ELF-1 (cell line): ENCODE measurements at regions not wholly inside any gene's neighbourhood (a gene's known extent, or its start where the extent isn't known, plus 50 kb on each side); places are given as distances from the start of the nearest gene placed in this dataset.
"Not testable (repeated sequence)": the region's sequence is repeated elsewhere in the genome, so short reads cannot be mapped to it uniquely, and the experiment has no call there.

Experiments used
- DNase-seq: peaks from one replicate; pipeline ENCODE4 v3.0.0-alpha.2; 2016; ENCODE audit warnings: low read depth, low spot score

DNA sequence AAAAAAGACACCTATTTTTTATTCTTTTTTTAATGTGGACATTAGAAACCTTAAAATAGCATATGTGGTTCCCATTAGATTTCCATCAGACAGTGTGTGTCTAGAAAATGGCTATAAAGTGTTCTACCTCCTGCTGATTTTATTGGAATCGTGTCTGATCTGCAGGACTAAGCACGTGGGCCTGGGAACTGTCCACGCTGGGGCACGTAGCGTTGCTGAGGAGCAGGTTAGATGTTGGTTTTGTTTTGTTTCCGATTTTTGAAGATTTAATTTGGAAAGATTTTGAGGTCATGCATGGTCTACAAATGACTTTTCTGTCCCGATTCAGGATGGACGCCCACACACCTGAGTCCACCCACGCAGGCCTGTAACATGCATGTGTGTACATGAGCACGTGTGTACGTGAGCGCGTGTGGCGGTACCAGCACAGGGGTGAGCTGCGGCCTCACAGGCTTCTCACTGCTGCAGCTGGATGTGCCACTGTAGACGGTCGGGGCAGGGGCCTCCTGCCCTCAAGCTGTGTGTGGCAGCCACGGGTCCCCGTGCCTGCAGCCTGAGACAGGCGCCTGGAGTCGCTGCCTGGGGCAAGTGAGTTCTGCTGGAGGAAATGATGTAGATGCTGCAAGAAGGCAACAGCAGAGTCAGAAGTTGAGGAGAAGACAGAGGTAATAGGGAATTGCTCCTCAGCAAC lies 99.7 kb upstream of the CTDP1 start:
- DNase-seq = no peak

DNA sequence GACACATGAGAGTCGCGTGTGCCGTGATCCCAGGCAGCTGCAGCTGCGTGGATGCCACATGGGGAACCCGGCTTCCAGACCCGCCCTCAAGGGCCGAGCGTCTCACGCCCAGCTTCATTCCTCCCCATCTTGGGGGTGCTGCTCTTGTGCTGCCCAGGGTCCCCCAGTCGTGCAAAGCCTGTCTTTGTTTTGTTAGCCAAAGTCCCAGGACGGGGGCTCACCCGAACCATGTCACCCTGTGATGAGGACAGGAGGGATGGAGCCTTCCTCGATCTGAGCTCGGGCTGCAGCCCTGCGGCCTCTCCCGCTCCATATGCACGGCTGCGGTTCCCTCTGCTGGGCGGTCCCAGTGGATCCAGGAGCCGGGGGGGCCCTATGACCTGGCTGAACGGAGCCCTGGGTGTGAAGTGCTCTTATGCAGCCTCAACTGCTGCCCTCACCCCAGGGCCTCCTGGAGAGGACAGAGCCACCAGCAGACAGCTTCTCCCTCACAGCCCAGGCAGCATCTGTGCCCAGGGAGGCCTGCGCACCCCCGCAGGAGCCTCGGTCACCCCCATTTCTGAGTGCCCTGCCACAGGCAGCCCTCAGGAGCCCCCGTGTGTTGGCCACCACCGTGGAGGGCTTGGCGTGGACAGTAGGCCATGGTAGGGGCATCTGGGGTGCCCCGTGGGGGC lies 99.0 kb upstream of the CTDP1 start:
- no peak for DNase-seq

DNA sequence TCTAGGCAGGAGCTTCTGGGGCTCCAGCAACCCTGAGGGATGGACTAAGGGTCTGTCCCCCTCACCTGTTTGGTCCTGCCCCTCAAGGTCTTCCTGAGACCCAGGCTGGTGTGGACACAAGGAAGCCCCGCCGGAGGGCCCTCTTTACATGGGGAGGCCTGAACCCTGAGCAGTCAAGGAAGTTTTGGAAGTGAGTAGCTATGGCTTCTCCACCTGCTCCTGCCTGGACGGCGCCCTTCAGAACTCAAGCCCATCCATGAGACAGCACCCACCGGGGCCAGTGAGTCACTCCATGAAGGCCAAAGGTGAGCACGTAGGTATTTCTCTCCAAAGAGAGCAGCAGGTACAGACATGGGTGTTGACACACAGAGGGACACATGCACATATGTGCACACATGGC lies 98.2 kb upstream of the CTDP1 start:
- no peak for DNase-seq

DNA sequence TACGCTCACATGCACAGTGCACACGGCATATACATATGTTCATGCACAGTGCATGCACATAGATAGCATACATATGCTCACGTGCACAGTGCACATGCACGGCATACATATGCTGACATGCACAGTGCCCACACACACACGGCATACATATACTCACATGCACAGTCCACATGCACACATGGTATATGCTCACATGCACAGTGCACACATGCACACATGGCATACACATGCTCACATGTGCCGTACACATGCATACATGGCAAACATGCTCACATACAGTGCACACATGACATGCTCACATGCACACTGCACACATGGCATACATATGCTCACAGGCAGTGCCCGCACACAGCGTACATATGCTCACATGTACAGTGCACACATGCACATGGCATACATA lies 97.7 kb upstream of the CTDP1 start:
- no peak for DNase-seq

DNA sequence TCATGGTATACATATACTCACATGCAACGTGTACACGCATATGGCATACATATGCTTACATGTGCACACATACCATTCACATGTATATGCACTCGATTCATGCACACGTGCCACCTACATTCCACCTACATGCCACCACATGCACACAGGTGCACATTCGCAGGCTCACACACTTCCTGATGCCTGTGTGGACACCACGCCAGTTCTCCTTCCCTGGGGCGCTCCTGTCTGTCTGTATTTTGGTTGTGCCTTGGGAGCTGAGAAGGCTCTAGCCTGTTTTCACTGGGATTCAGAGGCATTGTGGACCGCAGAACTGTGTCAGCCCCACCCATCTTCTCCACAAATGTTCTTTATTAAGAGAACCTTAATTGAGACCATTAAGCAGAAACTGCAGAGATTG lies 96.6 kb upstream of the CTDP1 start:
- no peak for DNase-seq

DNA sequence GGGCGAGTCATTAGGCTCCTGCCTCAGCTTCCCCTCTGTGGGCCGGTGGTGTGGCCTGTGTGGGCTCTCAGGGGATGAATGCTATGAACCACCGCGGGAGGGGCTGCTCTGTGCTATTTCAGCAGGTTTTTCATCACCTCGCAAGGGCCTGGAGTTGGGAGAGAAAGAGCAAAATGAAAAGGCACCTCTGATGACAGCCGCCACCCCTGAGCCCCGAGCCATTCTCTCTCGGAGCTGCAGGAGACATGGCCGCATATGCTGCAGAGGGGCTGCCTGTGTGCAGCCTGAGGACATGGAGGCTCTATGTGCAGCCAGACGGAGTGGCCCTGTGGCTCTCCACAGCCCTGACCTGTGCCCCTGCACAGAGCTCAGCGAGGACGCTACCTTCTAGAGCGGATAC lies 96.2 kb upstream of the CTDP1 start:
- DNase-seq = no peak

DNA sequence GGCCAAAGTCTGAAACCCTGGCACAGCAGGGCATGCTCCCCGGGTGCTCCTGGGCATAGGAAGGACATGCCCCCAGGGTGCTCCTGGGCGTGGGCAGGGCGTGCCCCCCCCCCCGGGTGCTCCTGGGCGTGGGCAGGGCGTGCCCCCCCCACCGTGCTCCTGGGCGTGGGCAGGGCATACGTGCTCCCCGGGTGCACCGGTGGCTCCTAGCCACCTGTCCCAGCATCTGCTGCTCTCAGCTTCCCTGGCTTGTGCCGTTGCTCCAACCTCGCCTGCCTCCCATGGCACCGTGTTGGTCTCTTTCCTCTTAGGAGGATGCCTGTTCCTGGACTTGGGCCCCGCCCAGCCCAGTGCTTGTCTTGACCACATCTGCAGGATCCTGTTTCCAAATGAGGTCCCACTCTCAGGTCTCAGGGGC lies 95.6 kb upstream of the CTDP1 start:
- DNase-seq = no peak

DNA sequence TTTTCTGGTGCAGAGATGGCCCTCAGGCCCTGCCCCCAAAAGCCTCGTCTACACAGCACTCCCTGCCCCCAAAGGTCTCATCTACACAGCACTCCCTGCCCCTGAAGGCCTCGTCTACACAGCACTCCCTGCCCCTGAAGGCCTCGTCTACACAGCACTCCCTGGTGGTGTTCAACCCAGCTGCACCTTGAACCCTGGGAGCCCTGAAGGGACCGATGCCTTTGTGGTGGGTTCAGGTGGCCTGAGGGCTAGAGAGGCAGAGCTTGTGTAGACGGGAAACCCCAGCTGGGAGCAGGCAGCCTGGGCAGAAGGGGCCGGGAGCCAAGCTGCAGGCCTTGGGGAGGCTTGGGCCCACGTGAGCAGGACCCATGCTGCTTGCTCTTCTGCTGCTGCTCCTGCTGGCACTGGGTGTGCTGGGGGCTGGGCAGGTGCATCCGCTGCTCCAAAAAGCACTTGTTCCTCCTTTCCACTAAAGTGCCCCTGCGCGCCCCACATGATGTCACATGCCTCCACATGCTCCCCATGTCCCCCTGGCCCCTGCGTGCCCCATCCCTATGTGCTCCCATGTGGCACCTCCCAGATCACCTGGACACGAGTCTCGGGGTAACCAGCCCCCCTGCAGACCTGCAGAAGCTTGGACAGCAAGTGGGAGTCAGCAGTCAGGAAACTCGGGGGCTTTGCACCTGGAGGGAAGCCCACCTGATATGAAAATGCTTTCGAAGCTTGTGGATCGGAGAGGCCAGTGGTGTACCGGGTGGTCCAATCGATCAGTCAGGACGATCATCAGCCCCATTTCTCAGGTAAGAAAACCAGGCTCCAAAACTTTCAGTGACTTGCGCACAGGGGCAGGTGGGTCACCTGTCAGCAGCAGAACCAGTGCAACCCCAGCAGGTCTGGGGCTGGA lies 94.9 kb upstream of the CTDP1 start:
- no peak for DNase-seq

DNA sequence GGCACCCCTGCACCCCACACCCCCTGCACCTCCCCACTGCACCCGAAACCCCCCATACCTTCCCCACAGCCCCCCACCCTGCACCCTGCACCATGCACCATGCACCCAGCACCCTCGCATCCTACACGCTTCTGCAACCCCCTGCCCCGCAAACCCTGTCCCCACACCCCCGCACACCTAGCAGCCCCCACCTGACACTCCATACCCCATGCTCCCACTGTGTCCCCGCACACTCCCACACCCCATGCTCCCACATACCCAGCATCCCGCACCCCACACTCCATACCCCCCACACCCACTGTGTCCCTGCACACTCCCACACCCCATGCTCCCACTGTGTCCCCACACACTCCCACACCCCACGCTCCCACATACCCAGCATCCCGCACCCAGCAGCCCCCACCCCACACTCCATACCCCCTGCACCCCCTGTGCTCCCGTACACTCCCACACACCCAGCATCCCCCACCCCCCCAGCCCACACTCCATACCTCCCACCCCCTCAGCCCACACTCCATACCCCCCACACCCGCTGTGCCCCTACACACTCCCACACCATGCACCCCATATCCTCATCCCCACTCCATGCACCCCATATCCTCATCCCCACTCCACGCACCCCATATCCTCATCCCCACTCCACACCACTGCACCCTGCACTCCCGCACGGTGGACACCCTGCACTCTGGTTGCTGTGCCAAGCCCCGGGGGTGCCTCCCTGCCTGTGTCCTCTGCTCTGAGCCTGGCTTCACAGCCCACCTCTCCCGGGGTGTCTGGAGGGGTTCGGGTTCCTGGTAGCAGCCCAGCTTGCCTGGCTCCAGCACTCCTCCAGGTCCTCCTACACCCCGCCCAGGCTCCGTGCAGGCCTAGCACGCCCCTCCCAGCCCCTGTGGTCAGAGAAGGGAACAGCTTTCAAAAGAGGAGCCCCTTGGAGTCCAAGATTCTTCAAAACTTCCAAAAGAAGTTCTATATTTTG lies 93.9 kb upstream of the CTDP1 start:
- DNase-seq = no peak

DNA sequence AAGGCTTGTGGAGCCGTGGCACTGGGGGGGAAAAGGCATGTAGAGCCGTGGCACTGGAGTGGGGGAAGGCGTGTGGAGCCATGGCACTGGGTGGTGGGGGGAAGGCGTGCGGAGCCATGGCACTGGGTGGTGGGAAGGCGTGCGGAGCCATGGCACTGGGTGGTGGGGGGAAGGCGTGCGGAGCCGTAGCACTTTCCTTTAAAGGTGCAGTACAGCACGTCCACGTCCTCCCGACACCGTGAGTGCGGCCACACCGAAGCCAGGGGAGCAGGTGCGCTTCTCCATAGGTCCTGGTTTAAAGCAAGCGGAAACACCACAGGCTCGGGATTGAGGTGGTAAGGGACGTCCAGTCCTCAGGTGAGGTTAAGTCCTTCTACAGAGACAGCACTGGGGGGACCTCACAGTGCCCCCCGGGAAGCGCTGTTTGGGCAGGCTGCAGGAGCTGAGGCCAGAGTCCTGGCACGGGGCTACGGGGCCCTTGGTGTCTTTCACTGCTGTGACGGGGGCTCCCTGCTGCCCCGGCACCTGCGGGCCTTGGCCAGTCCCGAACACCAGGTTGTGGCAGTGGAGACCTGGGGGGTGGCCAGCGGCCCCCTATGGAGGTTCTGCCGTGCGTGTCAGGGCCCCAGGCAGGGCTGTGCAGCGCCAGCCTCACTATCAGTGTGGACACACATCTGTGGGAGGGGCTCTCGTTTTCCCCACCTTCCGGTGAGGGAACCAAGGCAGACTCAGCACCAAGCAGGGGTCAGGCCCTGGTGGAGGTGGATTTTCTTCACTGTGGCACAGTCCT lies 93.0 kb upstream of the CTDP1 start:
- DNase-seq = no peak

DNA sequence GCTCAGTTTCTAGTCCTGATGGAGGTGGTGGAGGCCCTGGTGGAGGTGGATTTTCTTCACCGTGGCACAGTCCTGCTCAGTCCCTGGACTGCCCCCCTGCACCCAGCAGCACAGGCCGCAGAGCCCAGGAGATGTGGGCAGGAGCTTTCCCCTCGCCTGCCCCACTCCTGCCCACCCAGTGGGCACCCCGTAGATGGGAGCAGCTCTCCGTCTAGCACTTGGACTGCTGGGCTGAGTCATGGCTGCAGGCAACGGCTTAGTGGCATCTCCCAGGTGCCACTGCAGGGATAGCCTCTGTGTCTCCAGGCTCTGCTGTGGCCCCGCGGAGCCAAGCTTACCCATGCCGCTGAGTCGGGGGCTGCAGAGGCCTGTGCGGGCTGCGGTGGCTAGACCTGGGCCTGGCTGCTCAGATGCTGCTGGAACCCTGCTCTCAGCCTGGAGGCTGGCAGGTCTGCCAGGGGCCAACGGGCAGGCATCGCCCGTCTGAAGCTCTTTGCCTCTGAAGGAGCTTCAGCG lies 92.3 kb upstream of the CTDP1 start:
- DNase-seq = no peak

DNA sequence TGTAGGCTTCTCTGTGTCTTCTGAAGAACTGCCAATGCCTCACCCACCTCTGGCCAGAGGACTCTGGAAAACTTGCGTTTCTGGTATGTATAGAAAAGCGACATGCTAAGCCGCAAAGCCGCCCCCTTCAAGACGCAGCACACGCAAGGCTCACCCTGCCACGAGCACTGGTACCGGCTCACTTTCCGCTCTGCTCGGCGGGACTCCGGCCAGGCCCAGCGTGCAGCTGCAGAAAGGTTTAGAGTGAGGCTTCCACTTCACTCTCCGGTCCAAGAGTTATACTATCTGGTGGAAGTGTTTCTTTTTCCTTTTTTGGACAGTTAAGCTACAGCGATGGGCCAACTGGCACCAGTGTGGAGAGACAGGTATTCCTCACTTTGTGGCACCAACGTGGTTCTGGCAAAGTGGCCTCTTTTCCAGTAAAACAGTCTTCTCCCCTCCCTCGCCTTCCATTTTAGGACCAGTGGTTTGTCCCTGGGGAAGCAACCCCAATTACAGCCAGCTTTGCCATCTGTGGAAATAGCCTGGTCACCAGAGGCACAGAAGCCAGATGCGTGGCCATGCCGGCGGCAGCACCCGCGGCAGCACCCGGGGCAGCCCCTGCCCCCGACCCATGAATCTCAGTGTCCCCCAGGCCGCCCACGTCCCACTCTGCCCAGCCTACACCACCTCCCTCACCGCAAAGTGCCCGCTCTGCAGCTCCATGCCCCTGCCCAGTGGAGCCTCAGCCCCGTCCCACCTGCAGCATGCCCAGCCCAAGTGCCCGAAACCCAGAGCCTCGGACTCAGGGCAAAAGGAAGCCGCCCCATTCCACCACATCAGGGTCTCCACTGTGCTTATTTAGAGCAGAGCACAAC lies 91.6 kb upstream of the CTDP1 start:
- no peak for DNase-seq

DNA sequence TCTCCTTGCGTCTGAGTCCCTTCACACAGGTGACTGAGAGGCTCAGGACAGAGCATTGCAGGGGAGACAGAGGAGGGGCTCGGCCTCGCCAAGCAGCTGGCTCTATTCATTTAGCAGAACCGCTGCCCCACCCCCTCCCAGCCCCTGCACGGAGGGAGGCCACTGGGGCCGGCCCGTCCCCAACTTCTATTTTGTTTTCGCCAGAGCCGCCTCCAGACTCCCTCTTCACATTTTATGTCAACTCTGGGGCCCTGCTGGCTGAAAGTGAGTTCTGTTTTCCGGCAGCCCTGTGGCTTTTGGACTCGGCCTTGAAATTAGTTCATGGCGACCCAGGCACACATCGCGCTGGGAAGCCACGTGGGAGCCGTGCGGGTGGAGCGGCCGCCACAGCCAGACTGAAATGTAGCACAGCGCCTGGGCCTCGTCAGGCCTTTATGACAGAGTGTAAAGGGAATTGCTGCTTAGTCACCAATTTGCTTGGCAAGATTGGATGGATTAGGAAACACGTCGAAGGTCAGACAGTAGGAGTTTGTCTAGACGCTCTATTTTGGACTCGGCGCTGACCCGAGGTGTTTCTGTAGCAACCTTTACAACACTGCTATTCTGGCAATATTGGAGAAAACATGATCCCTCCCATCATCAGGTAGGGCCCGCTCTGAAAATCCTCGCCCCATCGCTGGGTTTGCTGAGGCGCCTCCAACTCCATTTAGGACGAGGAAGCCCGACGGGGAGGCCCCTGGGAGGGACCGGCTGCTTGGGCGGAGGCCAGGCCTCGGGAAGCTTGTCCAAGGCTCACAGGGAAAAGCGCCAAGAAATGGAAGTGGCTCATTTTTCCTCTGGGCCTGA lies 90.7 kb upstream of the CTDP1 start:
- peak; percentile 61 for DNase-seq

DNA sequence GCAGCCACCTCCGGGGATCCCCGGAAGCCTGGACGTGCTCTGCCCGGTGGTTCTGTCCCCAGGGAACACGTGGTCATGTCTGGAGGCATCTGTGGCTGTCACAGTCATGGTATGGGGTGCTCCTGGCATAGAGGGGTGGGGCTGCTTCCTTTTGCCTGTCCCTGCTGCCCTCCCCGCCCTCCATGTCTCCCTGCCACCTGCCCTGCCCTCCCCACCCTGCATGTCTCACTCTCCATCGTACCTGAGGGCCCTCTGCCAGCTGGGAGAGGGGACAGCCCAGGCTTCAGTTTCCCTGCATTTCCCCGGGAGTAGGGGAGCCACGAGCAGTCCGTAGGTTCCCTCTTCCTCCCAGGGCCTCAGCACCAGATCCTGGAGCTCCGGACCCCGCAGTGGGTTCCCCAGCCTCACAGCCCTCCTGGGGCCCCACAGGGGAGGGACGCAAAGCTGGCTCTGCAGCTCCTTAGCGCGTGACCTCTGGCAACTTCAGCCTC lies 90.0 kb upstream of the CTDP1 start:
- DNase-seq = no peak

DNA sequence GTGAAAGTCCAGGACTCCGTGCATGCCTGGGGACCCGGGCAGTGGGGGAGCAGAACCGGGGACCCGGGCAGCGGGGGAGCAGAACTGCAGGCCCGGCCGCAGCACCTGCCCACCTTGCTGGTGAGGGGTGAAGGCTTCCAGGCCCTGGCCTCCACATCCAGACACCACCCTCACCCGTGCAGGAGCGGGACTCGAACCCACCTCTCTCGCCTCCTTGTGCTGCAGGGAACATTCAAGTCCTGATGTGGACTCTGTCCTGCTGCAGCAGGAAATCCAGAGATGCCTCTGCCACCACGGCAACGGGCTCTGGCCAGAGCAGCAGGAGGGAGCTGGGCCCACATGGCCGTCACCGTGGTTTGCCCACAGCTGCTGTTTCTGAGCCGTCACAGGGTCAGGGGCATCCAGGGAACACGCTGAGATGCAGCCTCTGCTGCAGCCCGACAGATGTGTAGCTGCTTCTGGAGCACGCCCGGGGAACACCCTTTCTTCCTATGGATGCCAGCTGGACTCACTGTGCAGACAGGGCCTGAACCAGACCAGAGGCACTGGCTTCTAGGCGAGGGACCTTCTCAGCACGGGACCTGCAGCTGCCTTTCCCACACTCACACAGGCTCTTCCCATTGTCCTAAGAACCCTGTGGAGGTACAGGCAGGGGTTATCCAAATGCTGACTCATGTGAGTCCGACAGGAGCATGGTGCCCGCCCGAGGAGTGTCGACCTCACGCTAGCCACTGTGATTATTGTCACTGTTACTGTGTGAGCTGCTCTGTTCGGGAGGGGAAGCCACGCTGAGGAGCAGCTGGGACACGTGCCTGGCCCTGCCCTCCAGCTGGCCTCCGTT lies 89.2 kb upstream of the CTDP1 start:
- no peak for DNase-seq

DNA sequence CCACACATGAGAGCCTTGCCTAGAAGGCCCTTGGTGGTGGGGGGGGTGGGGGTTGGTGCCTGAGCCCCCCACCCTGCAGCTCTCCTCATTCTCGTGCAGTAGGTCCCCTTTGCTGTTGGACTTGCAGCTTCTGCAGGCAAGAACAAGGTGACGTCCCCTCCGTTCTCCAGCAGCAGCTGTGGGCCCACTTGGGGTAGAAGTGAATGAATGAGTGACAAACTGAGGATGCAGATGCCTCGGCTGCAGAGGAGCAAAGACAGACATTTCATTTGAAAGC lies 88.6 kb upstream of the CTDP1 start:
- no peak for DNase-seq

DNA sequence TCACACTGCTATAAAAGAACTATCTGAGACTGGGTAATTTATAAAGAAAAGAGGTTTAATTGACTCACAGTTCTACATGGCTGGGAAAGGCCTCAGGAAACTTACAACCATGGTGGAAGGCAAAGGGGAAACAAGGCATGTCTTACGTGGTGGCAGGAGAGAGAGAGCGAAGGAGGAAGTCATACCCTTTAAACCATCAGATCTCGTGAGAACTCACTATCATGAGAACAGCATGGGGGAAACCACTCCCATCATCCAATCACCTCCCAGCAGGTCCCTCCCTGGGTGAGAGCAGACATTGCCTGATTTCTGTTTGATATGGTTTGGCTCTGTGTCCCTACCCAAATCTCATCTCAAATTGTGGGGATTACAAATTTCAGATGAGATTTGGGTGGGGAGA lies 86.9 kb upstream of the CTDP1 start:
- not testable (repeated sequence) for DNase-seq
